Esophagus muscularis mucosa (tissue), 4 donors: ENCODE measurements at regions not wholly inside any gene's neighbourhood (a gene's known extent, or its start where the extent isn't known, plus 50 kb on each side); places are given as distances from the start of the nearest gene placed in this dataset.

Experiments used
- DNase-seq: peaks from one replicate; pipeline ENCODE4 v3.0.0-alpha.2; 2017; ENCODE audit errors: extremely low spot score
- H3K27ac ChIP-seq, 4 donors: fragments of 200-600 bp; sonication (generic); replicated peaks in 1 of 4; 1 replicate in 3 of 4; 2 replicates in 1 of 4; pipeline ENCODE4 v1.5.1; 2016 to 2019; ENCODE audit warnings: mild to moderate bottlenecking in 1 of 4
- H3K27me3 ChIP-seq, 4 donors: fragments of 200-600 bp; sonication (generic); one replicate each; pipeline versions ENCODE4 v1.5.1 to v1.6.0; 2016 to 2019
- H3K36me3 ChIP-seq, 4 donors: fragments of 200-600 bp; sonication (generic); one replicate each; pipeline ENCODE4 v1.5.1; 2016 to 2019
- H3K4me1 ChIP-seq, 4 donors: fragments of 200-600 bp; sonication (generic); one replicate each; pipeline ENCODE4 v1.5.1; 2016 to 2019
- H3K4me3 ChIP-seq, 4 donors: fragments of 200-600 bp; sonication (generic); 1 replicate in 2 of 4; 2 replicates in 2 of 4; pipeline ENCODE4 v1.5.1; 2016 to 2019; ENCODE audit warnings: mild to moderate bottlenecking in 4 of 4, moderate library complexity in 1 of 4
- H3K9me3 ChIP-seq, 4 donors: fragments of 200-600 bp; sonication (generic); 1 replicate in 3 of 4; 2 replicates in 1 of 4; pipeline ENCODE4 v1.5.1; 2016 to 2019
- CTCF ChIP-seq, 3 experiments: fragments of 200-600 bp in 2 of 3; fragments of 450-650 bp in 1 of 3; sonication (generic) in 2 of 3; IDR thresholded peaks; one replicate each; pipeline ENCODE4 v1.5.1; 2017 to 2019; ENCODE audit warnings: antibody characterized with exemption in 3 of 3, mild to moderate bottlenecking in 2 of 3, moderate library complexity in 1 of 3
- EP300 ChIP-seq: sonication (generic); formaldehyde crosslinking; IDR thresholded peaks from one replicate; pipeline ENCODE4 v1.6.1; 2017; ENCODE audit warnings: antibody characterized with exemption
- POLR2A ChIP-seq: fragments of 450-650 bp; IDR thresholded peaks from one replicate; pipeline ENCODE4 v1.6.1; 2017; ENCODE audit warnings: antibody characterized with exemption, moderate library complexity, mild to moderate bottlenecking, low read depth
- POLR2AphosphoS5 ChIP-seq, 2 donors: sonication (generic); formaldehyde crosslinking; IDR thresholded peaks; one replicate each; pipeline ENCODE4 v1.6.1; 2017; ENCODE audit warnings: antibody characterized with exemption in 2 of 2
- WGBS: methylation state at CpG from one replicate; pipeline ENCODE4 v1.1.5; 2018; 5-methylcytosine and 5-hydroxymethylcytosine counted together
- intact Hi-C: fragments of 100-400 bp; cut with DNase I; formaldehyde crosslinking; loops from one replicate; pipeline ENCODE4 v1.15.1; 2023

GRCh38 chr14:84446250-84446649 is 1083.7 kb upstream of the FLRT2 start:
- H3K27me3 ChIP-seq: no peaks in the 10 kb centered on the region
- H3K4me3 ChIP-seq: no peak overlapping the region
- intact Hi-C loops: no loop called here
- H3K27ac ChIP-seq: no peak overlapping the region
- no peak for DNase-seq
- TF ChIP-seq CTCF (IDR thresholded peaks at IDR 0.05) (no peak), POLR2AphosphoS5 (IDR thresholded peaks at IDR 0.05) (no peak), EP300 (no peak)
- 94% methylated on average over 3 of the region's 3 CpGs for WGBS
- no peaks in the 10 kb centered on the region for H3K9me3 ChIP-seq
- H3K36me3 ChIP-seq: no peaks in the 10 kb centered on the region
- no peaks in the 10 kb centered on the region for H3K4me1 ChIP-seq

- intact Hi-C loops: no loop called here
- no peaks in the 10 kb centered on the region for H3K9me3 ChIP-seq
- H3K27ac ChIP-seq: no peak overlapping the region
- TF ChIP-seq EP300 (no peak), POLR2A (no peak), CTCF (IDR thresholded peaks at IDR 0.05) (no peak), POLR2AphosphoS5 (IDR thresholded peaks at IDR 0.05) (no peak)
- WGBS: 56% methylated on average over 5 of the region's 5 CpGs
- no peaks in the 10 kb centered on the region for H3K36me3 ChIP-seq
- no peaks in the 10 kb centered on the region for H3K4me1 ChIP-seq
- DNase-seq: no peak
- H3K4me3 ChIP-seq: no peak overlapping the region
- H3K27me3 ChIP-seq: no peaks in the 10 kb centered on the region
These were observed 1076.5 kb upstream of the FLRT2 start for GRCh38 chr14:84453307-84453950.

GRCh38 chr14:84454114-84454513 is 1075.8 kb upstream of the FLRT2 start:
- no peak overlapping the region for H3K27ac ChIP-seq
- no peak for DNase-seq
- WGBS: 87% methylated on average over 4 of the region's 4 CpGs
- H3K36me3 ChIP-seq: no peaks in the 10 kb centered on the region
- no peaks in the 10 kb centered on the region for H3K27me3 ChIP-seq
- no peaks in the 10 kb centered on the region for H3K4me1 ChIP-seq
- H3K4me3 ChIP-seq: no peak overlapping the region
- TF ChIP-seq EP300 (no peak), CTCF (IDR thresholded peaks at IDR 0.05) (no peak), POLR2AphosphoS5 (IDR thresholded peaks at IDR 0.05) (no peak), POLR2A (no peak)
- intact Hi-C loops: no loop called here
- no peaks in the 10 kb centered on the region for H3K9me3 ChIP-seq

- no peaks in the 10 kb centered on the region for H3K36me3 ChIP-seq
- no peaks in the 10 kb centered on the region for H3K4me1 ChIP-seq
- H3K27me3 ChIP-seq: no peaks in the 10 kb centered on the region
- intact Hi-C loops: no loop called here
- H3K4me3 ChIP-seq: no peak overlapping the region
- DNase-seq: no peak
- H3K27ac ChIP-seq: no peak overlapping the region
- no peaks in the 10 kb centered on the region for H3K9me3 ChIP-seq
- 63% methylated on average over 2 of the region's 2 CpGs for WGBS
- TF ChIP-seq POLR2AphosphoS5 (IDR thresholded peaks at IDR 0.05) (no peak), CTCF (IDR thresholded peaks at IDR 0.05) (no peak)
These were observed 1073.0 kb upstream of the FLRT2 start for GRCh38 chr14:84456946-84457345.

GRCh38 chr14:84458881-84459280 is 1071.1 kb upstream of the FLRT2 start:
- H3K36me3 ChIP-seq: no peaks in the 10 kb centered on the region
- whole genome bisulfite sequencing: 67% methylated on average over 1 of the region's 1 CpG
- no peak for TF ChIP-seq EP300
- no peak for TF ChIP-seq CTCF (IDR thresholded peaks at IDR 0.05)

More at GRCh38 chr14:84458881-84459280, 1071.1 kb upstream of the FLRT2 start:
- Histone ChIP-seq H3K4me3 (no peak overlapping the region), H3K27me3 (no peaks in the 10 kb centered on the region), H3K27ac (no peak overlapping the region), H3K9me3 (no peaks in the 10 kb centered on the region), H3K4me1 (no peaks in the 10 kb centered on the region)
- no peak for DNase-seq
- intact Hi-C loops: no loop called here
